ENCODE measurements at regions not wholly inside any gene's neighbourhood (a gene's known extent, or its start where the extent isn't known, plus 50 kb on each side); places are given as distances from the start of the nearest gene placed in this dataset.
"Not testable (repeated sequence)": the region's sequence is repeated elsewhere in the genome, so short reads cannot be mapped to it uniquely, and the experiment has no call there.

GRCh38 chr10:64529003-64529350 lies 1007.8 kb downstream of the REEP3 start:
- no peak for DNase-seq

- no peak for DNase-seq
Measured at GRCh38 chr10:64534616-64535015, 1013.4 kb downstream of the REEP3 start.

GRCh38 chr10:64535131-64535867 lies 1014.1 kb downstream of the REEP3 start:
- DNase-seq = no peak

- no peak for DNase-seq
Measured at GRCh38 chr10:64537112-64537511, 1015.9 kb downstream of the REEP3 start.

GRCh38 chr10:64537928-64538327 lies 1016.7 kb downstream of the REEP3 start:
- no peak for DNase-seq

GRCh38 chr10:64546073-64546472 lies 1024.9 kb downstream of the REEP3 start:
- no peak for DNase-seq

- DNase-seq = no peak
Measured at GRCh38 chr10:64547168-64547567, 1026.0 kb downstream of the REEP3 start.

- no peak for DNase-seq
Measured at GRCh38 chr10:64555666-64556065, 1034.5 kb downstream of the REEP3 start.

- no peak for DNase-seq
Measured at GRCh38 chr10:64558094-64558835, 1037.1 kb downstream of the REEP3 start.

- no peak for DNase-seq
Measured at GRCh38 chr10:64571056-64571455, 1049.9 kb downstream of the REEP3 start.

- peak in 1 of 2 experiments; percentile 1 for DNase-seq
Measured at GRCh38 chr10:64573623-64574325, 1052.6 kb downstream of the REEP3 start.

GRCh38 chr10:64574371-64574770 lies 1053.2 kb downstream of the REEP3 start:
- peak in 1 of 2 experiments; percentile 1 for DNase-seq

GRCh38 chr10:64576497-64576896 lies 1055.3 kb downstream of the REEP3 start:
- DNase-seq = no peak

- not testable (repeated sequence) for DNase-seq
Measured at GRCh38 chr10:64578757-64579156, 1057.6 kb downstream of the REEP3 start.

- DNase-seq = no peak
Measured at GRCh38 chr10:64586934-64587503, 1065.8 kb downstream of the REEP3 start.

- DNase-seq = no peak
Measured at GRCh38 chr10:64594072-64594471, 1072.9 kb downstream of the REEP3 start.

GRCh38 chr10:64598600-64598999 lies 1077.4 kb downstream of the REEP3 start:
- no peak for DNase-seq

GRCh38 chr10:64601298-64601697 lies 1080.1 kb downstream of the REEP3 start:
- DNase-seq = no peak

- no peak for DNase-seq
Measured at GRCh38 chr10:64617085-64617484, 1095.9 kb downstream of the REEP3 start.

GRCh38 chr10:64619102-64619501 lies 1097.9 kb downstream of the REEP3 start:
- no peak for DNase-seq

GRCh38 chr10:64626924-64627323 lies 1105.7 kb downstream of the REEP3 start:
- no peak for DNase-seq

GRCh38 chr10:64630534-64630933 lies 1109.3 kb downstream of the REEP3 start:
- DNase-seq = no peak

- DNase-seq = no peak
Measured at GRCh38 chr10:64635906-64636305, 1114.7 kb downstream of the REEP3 start.

- no peak for DNase-seq
Measured at GRCh38 chr10:64636461-64636860, 1115.3 kb downstream of the REEP3 start.

All from NCI-H2081 (cell line).